IMR-90 (cell line): ENCODE measurements at regions not wholly inside any gene's neighbourhood (a gene's known extent, or its start where the extent isn't known, plus 50 kb on each side); places are given as distances from the start of the nearest gene placed in this dataset.

Experiments
- CEBPB ChIP-seq: IDR thresholded peaks from 2 replicates; pipeline ENCODE4 v1.6.1; 2012; ENCODE audit warnings: low read depth, low read length, improper control_type of control experiment
- CTCF ChIP-seq: conservative IDR thresholded peaks from 2 replicates; pipeline ENCODE4 v1.5.1; 2012; ENCODE audit warnings: mild to moderate bottlenecking, low read depth, low read length, improper control_type of control experiment
- POLR2A ChIP-seq: IDR thresholded peaks from 2 replicates; pipeline ENCODE4 v1.6.1; 2012; ENCODE audit warnings: mild to moderate bottlenecking, low read depth, low read length
- RFX5 ChIP-seq: IDR thresholded peaks from 2 replicates; pipeline ENCODE4 v1.8.0; 2012; ENCODE audit warnings: low read depth, mild to moderate bottlenecking, low read length, moderate library complexity
- USF2 ChIP-seq: fragments of 150-350 bp; IDR thresholded peaks from 2 replicates; pipeline ENCODE4 v1.6.1; 2017; ENCODE audit warnings: mild to moderate bottlenecking, antibody characterized with exemption, low read length, low read depth

GRCh38 chr11:12623869-12624268 is 50.4 kb upstream of the TEAD1 start:
- TF ChIP-seq CTCF (no peak), USF2 (no peak), CEBPB (no peak), RFX5 (no peak), POLR2A (no peak)
